ENCODE measurements at regions not wholly inside any gene's neighbourhood (a gene's known extent, or its start where the extent isn't known, plus 50 kb on each side); places are given as distances from the start of the nearest gene placed in this dataset.

GRCh38 chr4:160808174-160808573 lies 1355.6 kb downstream of the FSTL5 start:
- TF ChIP-seq USF2 (CRISPR knock-in tag; IDR thresholded peaks at IDR 0.05) (no peak), JUN (CRISPR knock-in tag; IDR thresholded peaks at IDR 0.05) (no peak), CTCF (IDR thresholded peaks at IDR 0.05) (no peak), FOXK1 (CRISPR knock-in tag; IDR thresholded peaks at IDR 0.05) (no peak), CREM (CRISPR knock-in tag; IDR thresholded peaks at IDR 0.05) (no peak), MYBL2 (CRISPR knock-in tag; IDR thresholded peaks at IDR 0.05) (no peak)

Measured in WTC11 (cell line).